ENCODE measurements at regions not wholly inside any gene's neighbourhood (a gene's known extent, or its start where the extent isn't known, plus 50 kb on each side); places are given as distances from the start of the nearest gene placed in this dataset.
"Not testable (repeated sequence)": the region's sequence is repeated elsewhere in the genome, so short reads cannot be mapped to it uniquely, and the experiment has no call there.

GRCh38 chr20:30937790-30938189, 319.7 kb upstream of the DEFB115 start:
- Histone ChIP-seq H4K20me1 (ENCODE audit: insufficient read depth, low read length) (no peaks in the 10 kb centered on the region), H3K4me3 (ENCODE audit: low read length) (no peak overlapping the region), H3K27me3 (ENCODE audit: low read depth, low read length) (no peaks in the 10 kb centered on the region), H3K36me3 (replicated peaks; ENCODE audit: low read depth, low read length) (no peaks in the 10 kb centered on the region), H3K4me1 (ENCODE audit: low read length) (no peaks in the 10 kb centered on the region), H2AFZ (ENCODE audit: low read depth, low read length) (no peak overlapping the region), H3K9ac (ENCODE audit: low read length) (no peak overlapping the region), H3K4me2 (ENCODE audit: low read length) (no peak overlapping the region), H3K27ac (ENCODE audit: low read length) (no peak overlapping the region), H3K9me3 (ENCODE audit: insufficient read depth, low read length) (no peaks in the 10 kb centered on the region), H3K79me2 (ENCODE audit: low read length) (no peaks in the 10 kb centered on the region)
- TF ChIP-seq EZH2phosphoT487 (IDR thresholded peaks at IDR 0.05; ENCODE audit: low read depth): no peak
- no peak for TF ChIP-seq CTCF (IDR thresholded peaks at IDR 0.05; ENCODE audit: low read depth, low read length)

- H3K27me3 ChIP-seq (ENCODE audit: low read depth, low read length): no peaks in the 10 kb centered on the region
- no peaks in the 10 kb centered on the region for H3K9me3 ChIP-seq (ENCODE audit: insufficient read depth, low read length)
- no peaks in the 10 kb centered on the region for H4K20me1 ChIP-seq (ENCODE audit: insufficient read depth, low read length)
- no peak overlapping the region for H3K4me2 ChIP-seq (ENCODE audit: low read length)
- H2AFZ ChIP-seq (ENCODE audit: low read depth, low read length): no peak overlapping the region
- H3K9ac ChIP-seq (ENCODE audit: low read length): no peak overlapping the region
- H3K4me3 ChIP-seq (ENCODE audit: low read length): no peak overlapping the region
- TF ChIP-seq CTCF (IDR thresholded peaks at IDR 0.05; ENCODE audit: low read depth, low read length) (no peak), EZH2phosphoT487 (IDR thresholded peaks at IDR 0.05; ENCODE audit: low read depth) (no peak)
- no peaks in the 10 kb centered on the region for H3K36me3 ChIP-seq (replicated peaks; ENCODE audit: low read depth, low read length)
- H3K4me1 ChIP-seq (ENCODE audit: low read length): no peaks in the 10 kb centered on the region
- H3K79me2 ChIP-seq (ENCODE audit: low read length): no peaks in the 10 kb centered on the region
- no peak overlapping the region for H3K27ac ChIP-seq (ENCODE audit: low read length)
Measured at GRCh38 chr20:30949761-30950160, 307.7 kb upstream of the DEFB115 start.

GRCh38 chr20:30951088-30951487, 306.4 kb upstream of the DEFB115 start:
- not testable (repeated sequence) for H3K4me3 ChIP-seq (ENCODE audit: low read length); H3K4me2 ChIP-seq (ENCODE audit: low read length); H3K9ac ChIP-seq (ENCODE audit: low read length); H3K79me2 ChIP-seq (ENCODE audit: low read length); H4K20me1 ChIP-seq (ENCODE audit: insufficient read depth, low read length); H3K27me3 ChIP-seq (ENCODE audit: low read depth, low read length); H3K27ac ChIP-seq (ENCODE audit: low read length); H3K4me1 ChIP-seq (ENCODE audit: low read length); H3K36me3 ChIP-seq (replicated peaks; ENCODE audit: low read depth, low read length); H2AFZ ChIP-seq (ENCODE audit: low read depth, low read length); H3K9me3 ChIP-seq (ENCODE audit: insufficient read depth, low read length)

DNA sequence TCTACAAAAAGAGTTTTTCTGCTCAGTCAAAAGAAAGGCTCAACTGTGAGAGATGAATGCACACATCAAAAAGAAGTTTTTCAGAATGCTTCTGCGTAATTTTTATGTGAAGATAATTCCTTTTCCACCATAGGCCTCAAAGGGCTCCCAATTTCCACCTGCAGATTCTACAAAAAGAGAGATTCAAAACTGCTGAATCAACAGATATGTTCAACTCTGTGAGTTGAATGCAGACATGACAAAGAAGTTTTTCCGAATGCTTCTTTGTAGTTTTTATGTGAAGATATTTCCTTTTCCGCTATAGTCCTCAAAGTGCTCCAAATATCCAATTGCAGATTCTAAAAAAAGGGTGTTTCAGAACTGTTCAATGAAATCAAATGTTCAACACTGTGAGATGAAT, 300.8 kb upstream of the DEFB115 start:
- H3K27me3 ChIP-seq (ENCODE audit: low read depth, low read length); H3K4me2 ChIP-seq (ENCODE audit: low read length); H2AFZ ChIP-seq (ENCODE audit: low read depth, low read length); H3K27ac ChIP-seq (ENCODE audit: low read length); H3K4me3 ChIP-seq (ENCODE audit: low read length); H3K4me1 ChIP-seq (ENCODE audit: low read length); H3K9ac ChIP-seq (ENCODE audit: low read length); H3K36me3 ChIP-seq (replicated peaks; ENCODE audit: low read depth, low read length); H3K9me3 ChIP-seq (ENCODE audit: insufficient read depth, low read length); H3K79me2 ChIP-seq (ENCODE audit: low read length); H4K20me1 ChIP-seq (ENCODE audit: insufficient read depth, low read length): not testable (repeated sequence)

DNA sequence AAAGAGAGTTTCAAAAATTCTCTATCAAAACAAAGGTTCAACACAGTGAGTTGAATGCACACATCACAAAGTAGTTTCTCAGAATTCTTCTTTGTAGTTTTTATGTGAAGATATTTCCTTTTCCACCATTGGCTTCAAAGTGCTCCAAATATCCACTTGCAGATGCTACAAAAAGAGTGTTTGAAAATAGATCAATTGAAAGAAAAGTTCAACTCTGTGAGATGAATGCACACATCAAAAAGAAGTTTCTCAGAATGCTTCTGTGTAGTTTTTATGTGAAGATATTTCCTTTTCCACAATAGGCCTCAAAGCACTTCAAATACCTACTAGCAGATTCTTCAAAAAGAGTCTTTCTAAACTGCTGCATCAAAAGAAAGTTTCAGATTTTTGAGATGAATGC, 298.3 kb upstream of the DEFB115 start:
- H2AFZ ChIP-seq (ENCODE audit: low read depth, low read length); H3K9me3 ChIP-seq (ENCODE audit: insufficient read depth, low read length): not testable (repeated sequence)

DNA sequence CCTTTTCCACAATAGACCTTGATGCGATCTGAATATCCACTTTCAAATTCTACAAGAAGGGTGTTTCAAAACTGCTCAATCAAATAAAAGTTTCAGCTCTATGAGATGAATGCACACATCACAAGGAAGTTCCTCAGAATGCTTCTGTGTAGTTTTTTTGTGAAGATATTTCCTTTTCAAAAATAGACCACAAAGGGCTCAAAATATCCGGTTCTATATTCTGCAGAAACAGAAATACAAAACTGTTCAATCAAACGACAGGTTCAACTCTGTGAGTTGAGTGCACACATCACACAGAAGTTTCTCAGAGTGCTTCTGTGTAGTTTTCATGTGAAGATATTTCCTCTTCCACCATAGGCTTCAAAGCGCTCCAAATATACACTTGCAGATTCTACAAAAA, 293.9 kb upstream of the DEFB115 start:
- Histone ChIP-seq H3K4me2 (ENCODE audit: low read length) (no peak overlapping the region), H3K4me3 (ENCODE audit: low read length) (no peak overlapping the region)

More for the DNA sequence above, 298.3 kb upstream of the DEFB115 start:
- H3K4me3 ChIP-seq (ENCODE audit: low read length); H3K4me2 ChIP-seq (ENCODE audit: low read length); H3K27ac ChIP-seq (ENCODE audit: low read length); H3K4me1 ChIP-seq (ENCODE audit: low read length); H3K36me3 ChIP-seq (replicated peaks; ENCODE audit: low read depth, low read length); H3K27me3 ChIP-seq (ENCODE audit: low read depth, low read length); H3K9ac ChIP-seq (ENCODE audit: low read length); H3K79me2 ChIP-seq (ENCODE audit: low read length); H4K20me1 ChIP-seq (ENCODE audit: insufficient read depth, low read length): not testable (repeated sequence)

DNA sequence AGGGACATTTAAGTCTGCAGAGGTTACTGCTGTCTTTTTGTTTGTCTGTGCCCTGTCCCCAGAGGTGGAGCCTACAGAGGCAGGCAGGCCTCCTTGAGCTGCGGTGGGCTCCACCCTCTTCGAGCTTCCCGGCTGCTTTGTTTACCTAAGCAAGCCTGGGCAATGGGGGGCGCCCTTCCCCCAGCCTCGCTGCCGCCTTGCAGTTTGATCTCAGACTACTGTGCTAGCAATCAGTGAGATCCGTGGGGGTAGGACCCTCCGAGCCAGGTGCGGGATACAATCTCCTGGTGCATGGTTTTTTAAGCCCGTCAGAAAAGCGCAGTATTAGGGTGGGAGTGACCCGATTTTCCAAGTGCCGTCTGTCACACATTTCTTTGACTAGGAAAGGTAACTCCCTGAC, 281.6 kb upstream of the DEFB115 start:
- not testable (repeated sequence) for H4K20me1 ChIP-seq (ENCODE audit: insufficient read depth, low read length); H3K27me3 ChIP-seq (ENCODE audit: low read depth, low read length); H3K27ac ChIP-seq (ENCODE audit: low read length); H3K4me3 ChIP-seq (ENCODE audit: low read length); H2AFZ ChIP-seq (ENCODE audit: low read depth, low read length); H3K79me2 ChIP-seq (ENCODE audit: low read length); H3K4me2 ChIP-seq (ENCODE audit: low read length); H3K36me3 ChIP-seq (replicated peaks; ENCODE audit: low read depth, low read length); H3K9ac ChIP-seq (ENCODE audit: low read length); H3K4me1 ChIP-seq (ENCODE audit: low read length); H3K9me3 ChIP-seq (ENCODE audit: insufficient read depth, low read length)

More for the DNA sequence above, 293.9 kb upstream of the DEFB115 start:
- Histone ChIP-seq H4K20me1 (ENCODE audit: insufficient read depth, low read length) (no peaks in the 10 kb centered on the region), H3K9me3 (ENCODE audit: insufficient read depth, low read length) (no peaks in the 10 kb centered on the region), H2AFZ (ENCODE audit: low read depth, low read length) (no peak overlapping the region), H3K27ac (ENCODE audit: low read length) (no peak overlapping the region), H3K36me3 (replicated peaks; ENCODE audit: low read depth, low read length) (no peaks in the 10 kb centered on the region), H3K79me2 (ENCODE audit: low read length) (no peaks in the 10 kb centered on the region), H3K27me3 (ENCODE audit: low read depth, low read length) (no peaks in the 10 kb centered on the region), H3K9ac (ENCODE audit: low read length) (no peak overlapping the region), H3K4me1 (ENCODE audit: low read length) (no peaks in the 10 kb centered on the region)
- no peak for TF ChIP-seq CTCF (IDR thresholded peaks at IDR 0.05; ENCODE audit: low read depth, low read length)
- no peak for TF ChIP-seq EZH2phosphoT487 (IDR thresholded peaks at IDR 0.05; ENCODE audit: low read depth)
